ENCODE measurements at regions not wholly inside any gene's neighbourhood (a gene's known extent, or its start where the extent isn't known, plus 50 kb on each side); places are given as distances from the start of the nearest gene placed in this dataset.

DNA sequence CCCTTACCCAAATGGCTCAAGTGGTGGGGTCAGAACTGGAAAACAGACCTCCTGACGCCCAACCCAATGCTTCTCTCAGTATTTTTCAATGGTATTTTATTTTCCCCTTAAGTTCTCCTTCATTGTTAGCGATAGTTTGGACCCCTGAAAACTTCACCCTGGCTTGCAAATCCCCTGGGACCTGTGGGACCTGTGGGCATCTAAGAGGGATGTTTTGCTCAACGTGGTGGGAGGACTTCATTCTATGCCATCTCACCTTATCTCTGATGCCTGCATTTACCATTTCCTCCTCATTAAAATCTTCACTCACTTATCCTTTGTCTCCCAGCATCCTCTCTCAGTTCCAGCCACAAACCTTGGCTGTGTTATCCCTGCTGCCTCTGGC, 59.4 kb upstream of the GZMB start:
- DNase-seq (ENCODE audit: low read depth), result no peak

DNA sequence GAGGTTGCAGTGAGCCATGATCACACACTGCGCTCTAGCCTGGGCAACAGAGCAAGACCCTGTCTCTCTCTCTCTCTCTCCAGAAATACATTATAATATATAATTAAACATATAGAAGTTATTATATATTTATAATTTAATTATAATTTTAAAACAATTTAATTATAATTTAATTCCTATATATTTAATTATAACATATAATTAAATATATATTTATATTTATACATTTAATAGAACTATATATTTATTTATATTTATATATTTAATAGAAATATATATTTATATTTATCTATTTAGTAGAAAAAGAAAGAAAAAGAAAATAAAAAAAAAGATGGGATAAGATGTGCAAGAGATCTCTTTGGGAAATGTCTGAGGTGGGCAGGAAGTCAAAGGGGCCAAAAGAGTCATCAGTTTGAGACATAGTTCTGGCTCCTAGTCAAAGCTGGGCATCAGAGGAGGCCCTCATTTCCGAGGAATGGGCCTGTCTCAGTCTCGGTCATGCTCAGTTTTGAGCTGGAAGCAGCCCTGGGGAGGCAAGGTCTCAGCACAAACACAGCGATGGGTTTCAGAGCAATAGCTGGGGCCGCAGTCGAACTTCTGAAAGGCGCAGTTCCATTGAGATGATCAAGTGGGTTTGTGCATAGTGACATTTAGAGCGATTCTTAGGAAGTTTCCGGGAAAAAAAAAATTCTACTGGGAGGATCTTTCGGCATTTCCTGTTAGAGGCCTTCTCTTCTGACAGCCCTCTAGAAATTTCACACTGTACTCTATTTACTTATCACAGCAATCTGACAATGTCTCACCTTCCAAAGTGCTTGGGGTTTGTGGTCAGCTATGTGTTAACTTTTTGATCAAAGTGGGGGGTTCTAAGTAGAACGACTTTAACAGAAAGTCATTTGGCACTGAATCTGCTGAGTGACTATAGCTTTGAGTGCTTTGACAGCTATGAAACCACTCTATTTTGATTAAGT, 58.7 kb upstream of the GZMB start:
- no peak for DNase-seq (ENCODE audit: low read depth)

DNA sequence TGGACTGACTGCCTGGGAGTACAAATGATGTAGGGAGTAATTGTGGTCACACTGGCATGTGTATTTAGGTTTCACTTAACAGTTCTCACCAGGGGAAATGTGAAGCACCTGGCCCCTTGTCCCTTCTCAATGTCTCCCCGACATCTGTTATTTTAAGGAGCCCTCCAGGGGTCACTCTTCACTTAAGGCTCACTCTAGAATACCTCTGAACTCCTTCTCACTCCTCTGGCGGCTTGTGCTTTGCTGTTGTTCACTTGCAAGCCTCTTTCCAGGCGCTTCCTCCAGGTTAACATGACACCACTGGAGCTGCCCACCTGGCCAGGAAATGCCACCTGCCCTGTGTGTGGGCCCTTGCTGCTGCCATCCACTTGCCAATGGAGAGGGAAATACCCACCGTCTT, 56.5 kb upstream of the GZMB start:
- DNase-seq (ENCODE audit: low read depth), result no peak

DNA sequence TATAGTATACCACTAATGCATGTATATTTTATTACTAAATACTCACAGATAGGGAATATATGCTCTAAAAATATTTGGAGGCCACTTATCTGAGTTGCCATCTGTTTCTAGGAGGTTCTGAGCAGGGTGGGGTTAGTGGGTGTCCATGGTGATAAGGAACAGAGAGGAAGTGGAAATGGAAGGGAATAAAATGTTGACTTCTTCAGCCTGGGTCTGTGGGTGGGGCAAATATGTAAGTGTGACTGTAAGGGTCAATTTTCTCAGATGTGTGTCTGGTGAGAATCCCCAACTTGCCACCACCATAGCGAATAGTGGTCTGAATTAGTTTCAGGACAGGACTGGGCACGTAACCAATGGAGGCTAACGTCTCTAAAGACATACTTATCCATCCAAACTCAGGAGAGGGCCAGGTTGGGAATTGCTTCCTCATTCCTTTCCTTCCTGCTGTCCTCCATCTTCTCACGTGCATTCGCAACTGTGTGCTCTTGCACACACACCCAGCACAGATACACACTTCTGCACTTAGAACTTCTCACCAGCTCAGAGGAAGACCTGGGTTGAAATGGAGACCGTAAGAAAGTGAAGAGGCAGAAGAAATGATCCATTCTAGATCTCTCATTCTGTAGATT, 54.2 kb upstream of the GZMB start:
- no peak for DNase-seq (ENCODE audit: low read depth)

Measured in stimulated activated CD8-positive, alpha-beta memory T cell treated with anti-CD3 and anti-CD28 coated beads, Interleukin-7, amount 100 ng/mL, for 24 hours (primary cell).